DOHH2 (cell line): ENCODE measurements at regions not wholly inside any gene's neighbourhood (a gene's known extent, or its start where the extent isn't known, plus 50 kb on each side); places are given as distances from the start of the nearest gene placed in this dataset.

Experiments
- EZH2phosphoT487 ChIP-seq: fragments of 200-600 bp; sonication (generic); IDR thresholded peaks from 2 replicates; pipeline ENCODE4 v1.6.1; 2017; ENCODE audit warnings: borderline replicate concordance, mild to moderate bottlenecking, antibody characterized with exemption, low read length, moderate library complexity, mixed read lengths
- TF ChIP-seq, protein P1 (sequence below): fragments of 200-600 bp; sonication (generic); IDR thresholded peaks from one replicate; pipeline ENCODE4 v1.5.1; 2014; ENCODE audit warnings: antibody characterized with exemption, mild to moderate bottlenecking, low read depth, low read length; ENCODE audit not compliant: poor library complexity, severe bottlenecking

DNA sequence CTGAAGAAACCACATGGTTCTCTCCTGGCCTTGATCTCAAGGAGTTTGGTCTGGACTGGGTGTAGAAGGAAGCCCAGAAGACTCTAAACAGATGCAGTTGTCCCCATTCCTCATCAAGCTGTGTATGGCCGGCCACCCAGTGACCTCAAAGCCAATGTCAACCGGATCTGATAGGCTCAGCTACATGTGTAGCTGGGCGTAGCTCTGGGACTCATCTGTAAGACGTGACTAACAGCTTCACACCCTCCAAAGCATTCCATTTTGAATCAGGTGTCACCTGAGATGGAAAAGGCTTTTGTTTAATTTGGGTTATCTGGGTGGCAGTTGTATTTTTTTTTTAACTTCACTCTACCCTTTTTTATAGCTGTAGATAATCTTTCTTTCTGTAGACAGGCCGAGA lies 130.4 kb downstream of the ABCC12 start:
- TF ChIP-seq, protein P1, sequence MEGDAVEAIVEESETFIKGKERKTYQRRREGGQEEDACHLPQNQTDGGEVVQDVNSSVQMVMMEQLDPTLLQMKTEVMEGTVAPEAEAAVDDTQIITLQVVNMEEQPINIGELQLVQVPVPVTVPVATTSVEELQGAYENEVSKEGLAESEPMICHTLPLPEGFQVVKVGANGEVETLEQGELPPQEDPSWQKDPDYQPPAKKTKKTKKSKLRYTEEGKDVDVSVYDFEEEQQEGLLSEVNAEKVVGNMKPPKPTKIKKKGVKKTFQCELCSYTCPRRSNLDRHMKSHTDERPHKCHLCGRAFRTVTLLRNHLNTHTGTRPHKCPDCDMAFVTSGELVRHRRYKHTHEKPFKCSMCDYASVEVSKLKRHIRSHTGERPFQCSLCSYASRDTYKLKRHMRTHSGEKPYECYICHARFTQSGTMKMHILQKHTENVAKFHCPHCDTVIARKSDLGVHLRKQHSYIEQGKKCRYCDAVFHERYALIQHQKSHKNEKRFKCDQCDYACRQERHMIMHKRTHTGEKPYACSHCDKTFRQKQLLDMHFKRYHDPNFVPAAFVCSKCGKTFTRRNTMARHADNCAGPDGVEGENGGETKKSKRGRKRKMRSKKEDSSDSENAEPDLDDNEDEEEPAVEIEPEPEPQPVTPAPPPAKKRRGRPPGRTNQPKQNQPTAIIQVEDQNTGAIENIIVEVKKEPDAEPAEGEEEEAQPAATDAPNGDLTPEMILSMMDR, result no peak
- TF ChIP-seq EZH2phosphoT487, result no peak
